HL-60 (cell line): ENCODE measurements at regions not wholly inside any gene's neighbourhood (a gene's known extent, or its start where the extent isn't known, plus 50 kb on each side); places are given as distances from the start of the nearest gene placed in this dataset.

Experiments
- DNase-seq, 2 experiments: peaks; one replicate each; pipeline ENCODE4 v3.0.0-alpha.2; 2010 to 2020; ENCODE audit warnings: low read depth in 1 of 2, low spot score in 1 of 2
- H3K27ac ChIP-seq: fragments of 250-450 bp; sonication (Bioruptor Pico); replicated peaks from 2 replicates; pipeline ENCODE4 v1.5.1; 2020; ENCODE audit warnings: mild to moderate bottlenecking, moderate library complexity
- H3K27me3 ChIP-seq: fragments of 250-450 bp; sonication (Bioruptor Pico); 2 replicates; pipeline ENCODE4 v1.5.1; 2021; ENCODE audit warnings: mild to moderate bottlenecking, moderate library complexity; ENCODE audit not compliant: insufficient read depth, poor library complexity, severe bottlenecking
- H3K4me3 ChIP-seq: replicated peaks from 2 replicates; pipeline ENCODE4 v1.5.1; 2011; ENCODE audit warnings: mild to moderate bottlenecking, control low read depth, low read length; ENCODE audit not compliant: insufficient read depth
- GABPA ChIP-seq: IDR thresholded peaks from 2 replicates; pipeline ENCODE4 v1.6.1; 2012; ENCODE audit warnings: low read depth
- POLR2AphosphoS5 ChIP-seq: IDR thresholded peaks from 2 replicates; pipeline ENCODE4 v1.6.1; 2012; ENCODE audit warnings: low read depth
- SPI1 ChIP-seq: IDR thresholded peaks from 2 replicates; pipeline ENCODE4 v1.6.1; 2012; ENCODE audit warnings: low read depth, mild to moderate bottlenecking, borderline replicate concordance
- TF ChIP-seq, protein P1 (sequence below): IDR thresholded peaks from 2 replicates; pipeline ENCODE4 v1.6.1; 2012; ENCODE audit warnings: low read depth; ENCODE audit not compliant: insufficient replicate concordance
- TF ChIP-seq, protein P2 (sequence below): IDR thresholded peaks from one replicate; pipeline ENCODE4 v1.5.1; 2011; ENCODE audit warnings: low read length, control low read depth, inconsistent platforms; ENCODE audit not compliant: insufficient read depth

DNA sequence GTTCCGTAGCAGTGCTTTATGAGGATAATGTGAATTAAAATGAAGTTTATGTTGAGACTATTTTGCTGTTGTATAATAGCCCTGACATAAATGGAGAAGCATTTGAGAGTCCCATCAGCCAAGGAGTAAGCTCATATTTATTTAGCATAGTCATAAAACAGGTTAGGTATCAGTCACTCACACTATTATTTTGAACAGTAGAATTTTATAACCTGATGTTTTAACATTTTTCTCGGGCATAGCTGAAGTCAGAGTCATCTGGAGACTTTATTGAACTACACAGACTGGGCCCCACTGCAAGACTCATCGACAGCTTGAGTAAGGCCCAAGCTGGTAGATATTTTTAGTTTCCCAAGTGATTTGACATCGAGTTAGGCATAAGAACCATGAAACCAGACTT is 620.3 kb upstream of the WWC1 start:
- no peaks in the 10 kb centered on the region for H3K27me3 ChIP-seq
- H3K27ac ChIP-seq = no peak overlapping the region
- TF ChIP-seq, protein P1, sequence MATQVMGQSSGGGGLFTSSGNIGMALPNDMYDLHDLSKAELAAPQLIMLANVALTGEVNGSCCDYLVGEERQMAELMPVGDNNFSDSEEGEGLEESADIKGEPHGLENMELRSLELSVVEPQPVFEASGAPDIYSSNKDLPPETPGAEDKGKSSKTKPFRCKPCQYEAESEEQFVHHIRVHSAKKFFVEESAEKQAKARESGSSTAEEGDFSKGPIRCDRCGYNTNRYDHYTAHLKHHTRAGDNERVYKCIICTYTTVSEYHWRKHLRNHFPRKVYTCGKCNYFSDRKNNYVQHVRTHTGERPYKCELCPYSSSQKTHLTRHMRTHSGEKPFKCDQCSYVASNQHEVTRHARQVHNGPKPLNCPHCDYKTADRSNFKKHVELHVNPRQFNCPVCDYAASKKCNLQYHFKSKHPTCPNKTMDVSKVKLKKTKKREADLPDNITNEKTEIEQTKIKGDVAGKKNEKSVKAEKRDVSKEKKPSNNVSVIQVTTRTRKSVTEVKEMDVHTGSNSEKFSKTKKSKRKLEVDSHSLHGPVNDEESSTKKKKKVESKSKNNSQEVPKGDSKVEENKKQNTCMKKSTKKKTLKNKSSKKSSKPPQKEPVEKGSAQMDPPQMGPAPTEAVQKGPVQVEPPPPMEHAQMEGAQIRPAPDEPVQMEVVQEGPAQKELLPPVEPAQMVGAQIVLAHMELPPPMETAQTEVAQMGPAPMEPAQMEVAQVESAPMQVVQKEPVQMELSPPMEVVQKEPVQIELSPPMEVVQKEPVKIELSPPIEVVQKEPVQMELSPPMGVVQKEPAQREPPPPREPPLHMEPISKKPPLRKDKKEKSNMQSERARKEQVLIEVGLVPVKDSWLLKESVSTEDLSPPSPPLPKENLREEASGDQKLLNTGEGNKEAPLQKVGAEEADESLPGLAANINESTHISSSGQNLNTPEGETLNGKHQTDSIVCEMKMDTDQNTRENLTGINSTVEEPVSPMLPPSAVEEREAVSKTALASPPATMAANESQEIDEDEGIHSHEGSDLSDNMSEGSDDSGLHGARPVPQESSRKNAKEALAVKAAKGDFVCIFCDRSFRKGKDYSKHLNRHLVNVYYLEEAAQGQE = no peak
- TF ChIP-seq SPI1 (no peak), POLR2AphosphoS5 (no peak), GABPA (no peak)
- TF ChIP-seq, protein P2, sequence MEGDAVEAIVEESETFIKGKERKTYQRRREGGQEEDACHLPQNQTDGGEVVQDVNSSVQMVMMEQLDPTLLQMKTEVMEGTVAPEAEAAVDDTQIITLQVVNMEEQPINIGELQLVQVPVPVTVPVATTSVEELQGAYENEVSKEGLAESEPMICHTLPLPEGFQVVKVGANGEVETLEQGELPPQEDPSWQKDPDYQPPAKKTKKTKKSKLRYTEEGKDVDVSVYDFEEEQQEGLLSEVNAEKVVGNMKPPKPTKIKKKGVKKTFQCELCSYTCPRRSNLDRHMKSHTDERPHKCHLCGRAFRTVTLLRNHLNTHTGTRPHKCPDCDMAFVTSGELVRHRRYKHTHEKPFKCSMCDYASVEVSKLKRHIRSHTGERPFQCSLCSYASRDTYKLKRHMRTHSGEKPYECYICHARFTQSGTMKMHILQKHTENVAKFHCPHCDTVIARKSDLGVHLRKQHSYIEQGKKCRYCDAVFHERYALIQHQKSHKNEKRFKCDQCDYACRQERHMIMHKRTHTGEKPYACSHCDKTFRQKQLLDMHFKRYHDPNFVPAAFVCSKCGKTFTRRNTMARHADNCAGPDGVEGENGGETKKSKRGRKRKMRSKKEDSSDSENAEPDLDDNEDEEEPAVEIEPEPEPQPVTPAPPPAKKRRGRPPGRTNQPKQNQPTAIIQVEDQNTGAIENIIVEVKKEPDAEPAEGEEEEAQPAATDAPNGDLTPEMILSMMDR = no peak
- no peak for DNase-seq
- H3K4me3 ChIP-seq = no peak overlapping the region

DNA sequence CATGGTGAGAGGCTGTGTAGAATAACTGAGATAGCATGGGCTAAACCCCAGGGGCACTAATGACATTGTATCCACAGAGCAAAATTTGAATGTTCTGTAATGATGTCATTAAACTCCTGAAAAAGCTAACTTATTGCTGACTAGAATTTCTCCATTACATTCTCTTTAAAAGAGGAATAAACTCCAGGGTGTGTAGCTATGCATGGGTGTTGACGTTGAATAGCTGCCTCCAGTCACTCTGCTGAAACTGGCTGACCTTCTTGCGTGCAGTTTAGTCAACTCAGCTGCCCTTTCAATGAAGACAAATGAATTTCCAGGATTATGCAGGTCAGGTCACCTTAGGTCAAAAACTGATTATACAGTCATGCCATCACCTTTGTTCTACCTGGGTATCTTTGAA is 617.5 kb upstream of the WWC1 start:
- TF ChIP-seq, protein P1 = no peak
- TF ChIP-seq POLR2AphosphoS5 (no peak), SPI1 (no peak), GABPA (no peak)
- TF ChIP-seq, protein P2 = no peak
- no peak for DNase-seq
- Histone ChIP-seq H3K4me3 (no peak overlapping the region), H3K27me3 (no peaks in the 10 kb centered on the region), H3K27ac (no peak overlapping the region)

DNA sequence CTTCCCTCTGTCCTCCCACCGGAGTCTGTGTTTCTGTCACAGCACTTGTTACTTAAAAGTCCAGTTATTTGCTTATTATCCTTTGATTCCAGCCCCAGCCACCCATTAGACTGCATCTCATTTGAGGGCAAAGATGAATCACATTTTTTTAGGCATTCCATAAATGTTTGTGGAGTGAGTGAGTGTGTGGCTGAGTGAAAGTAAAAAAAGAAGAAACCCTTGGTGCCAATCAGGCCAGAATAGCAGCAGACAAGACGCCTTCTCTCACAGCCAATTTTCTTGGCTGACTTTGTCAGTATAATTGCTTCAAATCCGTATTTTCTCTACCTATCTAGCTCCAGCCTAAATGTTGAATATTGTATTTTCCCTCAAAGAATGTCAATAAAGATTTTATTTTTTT is 613.0 kb upstream of the WWC1 start:
- no peak for DNase-seq
- TF ChIP-seq POLR2AphosphoS5 (no peak), GABPA (no peak), SPI1 (no peak)
- TF ChIP-seq, protein P1 = no peak
- TF ChIP-seq, protein P2 = no peak

More for the DNA sequence above, 613.0 kb upstream of the WWC1 start:
- no peak overlapping the region for H3K4me3 ChIP-seq
- no peaks in the 10 kb centered on the region for H3K27me3 ChIP-seq
- H3K27ac ChIP-seq = no peak overlapping the region
